HG02852 (cell line): ENCODE measurements at regions not wholly inside any gene's neighbourhood (a gene's known extent, or its start where the extent isn't known, plus 50 kb on each side); places are given as distances from the start of the nearest gene placed in this dataset.

Experiments used
- ATAC-seq: cut with Tn5 transposase; IDR thresholded peaks from one replicate; pipeline ENCODE4 v1.9.1; 2021; ENCODE audit warnings: mild to moderate bottlenecking, moderate library complexity; ENCODE audit not compliant: unreplicated experiment

DNA sequence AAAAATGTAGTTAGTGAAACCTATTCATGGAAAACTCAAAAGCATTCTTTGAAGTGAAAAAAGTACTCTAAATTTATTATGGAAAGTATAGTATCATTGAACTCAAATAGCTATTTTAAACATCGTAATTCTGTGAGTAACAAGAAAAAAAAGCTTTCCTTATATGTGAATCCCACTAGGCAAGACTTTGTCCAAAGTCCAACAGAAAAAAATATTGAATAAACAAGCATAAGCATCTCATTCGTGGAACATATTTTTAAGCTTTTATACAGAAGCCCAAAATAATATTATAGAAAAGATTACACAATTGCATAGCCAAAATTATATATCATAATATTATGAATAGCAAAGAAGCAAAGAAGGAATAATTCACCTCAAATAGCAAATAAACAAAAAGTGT, 79.4 kb upstream of the IFNE start:
- ATAC-seq: no peak

DNA sequence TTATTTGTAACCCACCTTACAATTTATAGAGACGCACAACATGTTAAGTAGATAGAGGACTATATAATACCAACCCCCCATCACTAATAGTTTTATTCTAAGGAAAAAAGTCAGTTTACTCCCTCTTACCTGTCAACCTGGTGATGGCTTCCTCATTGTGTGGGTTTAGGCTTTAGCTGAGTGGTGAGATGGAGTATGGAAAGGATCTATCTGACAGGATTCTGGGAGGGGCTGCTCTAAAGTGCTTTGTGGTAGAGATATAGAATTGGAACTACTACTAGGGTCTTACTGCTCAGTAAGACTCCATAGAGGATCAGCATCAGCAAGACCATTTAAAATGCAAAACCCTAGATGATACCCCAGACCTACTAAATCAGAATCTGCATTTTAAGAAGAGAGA, 82.1 kb upstream of the IFNE start:
- no peak for ATAC-seq

DNA sequence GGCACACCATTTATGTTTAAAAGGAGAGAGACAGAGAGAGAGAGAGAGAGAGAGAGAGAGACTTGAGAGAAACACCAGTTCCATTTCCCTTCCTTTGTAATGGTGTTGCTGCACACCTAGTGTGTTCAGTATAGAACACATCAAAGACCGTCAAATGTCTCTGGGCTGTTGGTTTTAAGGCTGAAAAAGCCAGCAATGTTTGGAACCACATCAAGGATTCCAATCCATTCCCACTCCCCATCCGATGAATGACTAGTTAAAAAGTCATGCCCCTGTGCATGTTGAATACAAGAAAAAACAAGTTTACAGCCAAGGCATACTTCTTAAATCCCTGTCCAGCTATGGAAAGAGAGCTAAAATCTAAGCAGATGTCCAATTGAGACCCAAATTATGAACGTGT, 83.0 kb upstream of the IFNE start:
- no peak for ATAC-seq

DNA sequence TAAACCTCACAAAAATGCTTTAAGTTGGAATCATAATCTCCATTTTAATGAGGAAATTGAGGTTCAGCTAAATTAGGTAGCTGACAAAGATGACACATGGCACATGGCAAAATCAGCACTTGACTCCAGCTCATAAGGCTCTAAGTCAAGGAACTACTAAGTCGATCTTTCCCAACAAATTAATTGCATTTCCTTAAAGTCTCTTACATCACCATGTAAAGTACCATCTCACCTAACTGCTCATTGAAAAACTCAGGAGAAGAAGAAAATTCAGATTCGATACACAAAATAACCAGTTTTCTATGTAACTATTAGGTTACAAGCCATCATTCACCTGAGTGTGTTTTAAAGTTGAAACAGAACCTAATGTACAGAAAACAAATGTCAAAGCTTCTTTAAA, 85.8 kb upstream of the IFNE start:
- ATAC-seq: no peak

DNA sequence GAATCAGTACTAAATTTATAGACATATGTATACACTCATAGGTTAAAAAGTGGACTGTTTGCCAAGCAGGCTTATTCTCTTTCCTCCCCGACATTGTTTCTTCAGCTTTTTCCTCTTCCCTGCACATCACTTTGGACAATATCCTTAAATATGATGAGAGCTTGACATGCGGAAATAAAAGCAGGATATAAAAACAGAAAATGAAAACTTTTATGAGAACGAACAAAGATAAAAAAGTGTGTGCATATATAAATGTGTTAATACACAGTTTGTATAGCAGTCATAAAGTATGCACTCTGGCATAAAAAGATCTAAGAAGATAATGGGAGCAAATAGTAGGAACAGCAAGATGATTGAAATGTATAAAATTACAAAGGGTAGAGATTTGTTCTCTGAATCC, 86.4 kb upstream of the IFNE start:
- ATAC-seq: no peak

DNA sequence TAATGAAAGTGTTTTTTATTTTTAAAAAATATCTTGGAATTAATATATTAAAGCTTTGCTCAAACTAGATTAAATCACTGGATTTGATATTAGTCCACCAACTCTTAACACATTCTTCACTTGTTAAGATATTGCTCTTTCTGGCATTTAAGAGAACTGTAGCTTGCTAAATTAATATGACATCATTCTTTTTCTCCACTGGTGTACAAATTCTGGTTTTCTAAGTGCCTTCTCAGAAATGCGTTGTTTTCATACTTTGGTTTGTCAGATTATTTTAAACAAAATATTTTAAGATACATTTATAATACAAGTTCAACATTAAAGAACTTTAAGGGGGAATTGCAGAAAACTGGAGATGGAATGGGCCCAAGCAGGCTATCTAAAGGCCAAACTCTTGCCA, 87.6 kb upstream of the IFNE start:
- no peak for ATAC-seq

DNA sequence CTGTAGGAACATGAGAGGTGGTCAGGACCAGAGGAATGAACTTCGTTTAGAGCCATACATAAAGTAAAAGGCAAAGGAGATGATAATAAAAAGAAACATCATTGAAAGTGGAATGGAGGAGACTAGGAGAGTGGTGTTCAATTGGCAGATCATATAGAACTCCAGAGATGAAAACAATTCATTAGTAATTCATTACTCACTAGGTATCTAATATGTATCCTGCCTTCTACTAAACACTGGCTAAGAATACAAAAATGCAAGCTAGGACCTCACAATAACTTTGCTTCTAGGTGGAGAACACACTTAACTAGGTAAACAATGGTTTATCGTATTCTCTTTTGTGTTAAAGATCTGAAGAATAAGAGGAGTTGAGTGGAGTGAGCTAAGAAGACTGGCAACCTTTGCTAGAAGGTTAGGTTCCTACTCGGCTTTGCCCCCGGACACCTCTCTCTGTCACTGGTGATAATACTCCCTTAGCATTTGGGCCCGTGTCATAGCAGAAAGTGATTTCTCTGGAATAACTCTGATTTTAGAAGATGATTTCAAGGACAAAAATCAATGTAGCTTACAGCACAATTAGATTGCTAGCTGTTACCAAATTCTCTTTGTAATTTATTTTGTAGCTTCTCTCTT, 88.6 kb upstream of the IFNE start:
- no peak for ATAC-seq

DNA sequence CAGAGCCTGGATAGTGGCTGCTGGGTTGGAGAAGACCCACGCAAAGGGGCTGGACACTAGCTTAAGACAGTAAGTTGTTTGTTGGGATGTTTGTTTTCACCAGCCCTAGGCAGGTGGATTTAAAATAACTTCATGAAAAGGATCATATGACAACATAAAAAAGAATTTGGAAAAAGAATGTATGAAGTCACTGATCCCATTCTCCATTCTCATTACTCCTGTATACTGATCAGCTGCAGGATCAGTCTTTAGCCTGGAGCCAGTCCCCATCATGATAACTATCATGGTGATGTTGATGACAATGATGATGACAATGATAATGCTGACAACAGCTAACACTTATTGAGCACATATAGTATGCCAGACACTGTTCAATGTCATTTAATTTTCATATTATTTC, 92.1 kb upstream of the IFNE start:
- ATAC-seq: no peak

DNA sequence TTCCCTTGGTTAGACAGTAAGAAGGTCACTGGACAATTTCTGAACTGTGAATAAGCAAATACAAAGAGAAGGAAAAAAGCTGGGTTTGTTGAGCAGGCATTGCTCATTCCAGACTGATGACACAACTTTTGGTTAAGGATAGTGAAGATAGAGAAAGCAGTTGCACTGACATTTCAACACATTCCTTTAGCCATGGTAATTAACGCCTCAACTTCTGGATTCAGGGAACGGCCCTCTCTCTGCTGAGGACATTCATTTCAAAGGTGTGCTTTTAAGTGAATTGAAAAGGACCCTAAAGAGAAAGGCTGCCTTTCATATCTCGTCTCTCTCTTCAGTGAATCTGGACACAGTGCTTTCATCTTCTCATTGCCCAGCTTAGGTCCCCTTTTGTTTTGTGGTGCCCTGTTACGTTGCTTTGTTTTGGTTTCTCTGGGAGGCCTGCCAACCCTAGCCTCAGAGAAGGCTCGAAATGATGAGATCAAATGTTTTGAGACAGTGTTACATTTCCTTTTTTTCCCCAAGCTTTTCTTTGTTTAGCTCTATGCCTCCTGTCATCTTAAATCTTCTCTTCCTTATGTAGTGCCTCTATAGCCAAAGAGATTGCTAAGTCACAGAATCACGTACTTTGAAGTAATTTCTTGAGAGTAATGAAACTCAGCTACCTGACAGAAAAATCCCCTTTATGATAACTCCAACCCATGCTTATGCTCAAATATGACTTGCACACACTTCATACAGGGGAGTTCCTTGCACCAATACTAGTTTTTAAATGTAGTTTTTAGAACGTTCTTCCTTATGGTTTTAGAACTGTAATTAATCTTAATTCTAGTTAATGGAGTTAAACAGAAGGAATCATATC, 94.4 kb upstream of the IFNE start:
- peak; percentile 52 for ATAC-seq

DNA sequence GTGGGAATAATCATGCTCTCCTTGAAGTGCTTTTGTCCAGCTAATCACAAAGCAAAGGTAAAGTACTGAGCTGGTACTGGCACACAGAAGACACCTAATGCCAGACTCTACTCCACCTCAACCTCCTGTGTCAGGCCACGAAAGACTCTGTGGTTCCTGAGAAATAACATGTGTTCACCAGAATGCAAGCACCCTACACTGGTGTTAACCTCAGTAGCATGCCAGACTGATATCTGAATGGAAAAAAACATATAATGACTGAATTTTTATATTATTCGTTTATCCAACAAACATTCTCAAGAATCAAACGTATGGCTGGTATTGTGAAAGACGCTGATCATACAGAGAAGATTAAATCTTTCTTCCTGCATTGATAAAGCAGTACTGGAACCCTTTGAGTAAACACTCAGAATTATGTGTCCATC, 97.1 kb upstream of the IFNE start:
- ATAC-seq: no peak

DNA sequence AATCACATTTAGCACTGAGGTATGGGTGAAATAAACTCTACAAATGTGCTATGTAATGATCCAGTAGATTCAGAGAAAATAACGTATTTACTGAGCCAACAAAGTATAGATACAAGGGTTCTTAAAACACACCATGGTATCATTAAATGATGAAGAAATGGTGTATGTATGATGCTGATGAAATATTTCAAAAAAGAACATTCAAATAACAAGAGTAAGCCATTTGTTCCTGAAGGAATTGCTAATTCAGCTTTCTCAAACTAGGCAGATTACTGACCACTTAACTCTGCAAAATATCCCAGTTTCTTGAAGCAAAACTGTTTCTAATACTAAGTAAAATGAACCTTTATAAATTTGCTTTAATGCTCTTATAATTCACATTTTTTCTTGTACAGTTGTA, 97.6 kb upstream of the IFNE start:
- ATAC-seq: no peak

DNA sequence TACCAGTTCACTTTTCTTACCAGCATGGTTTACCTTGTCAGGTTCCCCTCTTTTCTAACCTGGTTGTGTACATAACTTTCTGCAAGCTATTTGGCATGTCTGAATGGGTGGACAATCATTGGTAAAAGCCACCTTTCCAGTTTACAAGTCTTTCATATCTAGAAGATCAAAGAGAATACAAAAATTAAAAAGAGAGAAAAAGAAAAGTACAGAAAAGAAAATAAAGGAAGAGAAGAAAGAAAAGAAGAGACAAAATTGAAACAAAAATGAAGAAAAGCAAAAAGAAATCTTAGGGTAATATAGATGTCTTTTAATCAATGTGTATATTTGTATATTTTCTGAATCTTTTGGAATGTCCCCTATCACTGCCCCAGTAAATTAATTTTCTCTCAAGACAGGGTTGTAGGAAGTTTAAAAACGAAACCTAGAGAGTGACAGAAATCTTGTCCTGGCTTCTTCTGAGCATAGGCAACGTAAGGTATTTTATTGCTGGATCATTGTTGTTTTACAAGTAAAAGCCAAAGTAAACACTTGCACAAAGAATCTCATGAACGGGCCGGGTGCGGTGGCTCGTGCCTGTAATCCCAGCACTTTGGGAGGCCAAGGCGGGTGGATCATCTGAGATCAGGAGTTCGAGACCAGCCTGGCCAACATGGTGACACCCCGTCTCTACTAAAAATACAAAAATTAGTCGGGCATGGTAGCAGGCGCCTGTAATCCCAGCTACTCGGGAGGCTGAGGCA, 98.7 kb upstream of the IFNE start:
- ATAC-seq: no peak

DNA sequence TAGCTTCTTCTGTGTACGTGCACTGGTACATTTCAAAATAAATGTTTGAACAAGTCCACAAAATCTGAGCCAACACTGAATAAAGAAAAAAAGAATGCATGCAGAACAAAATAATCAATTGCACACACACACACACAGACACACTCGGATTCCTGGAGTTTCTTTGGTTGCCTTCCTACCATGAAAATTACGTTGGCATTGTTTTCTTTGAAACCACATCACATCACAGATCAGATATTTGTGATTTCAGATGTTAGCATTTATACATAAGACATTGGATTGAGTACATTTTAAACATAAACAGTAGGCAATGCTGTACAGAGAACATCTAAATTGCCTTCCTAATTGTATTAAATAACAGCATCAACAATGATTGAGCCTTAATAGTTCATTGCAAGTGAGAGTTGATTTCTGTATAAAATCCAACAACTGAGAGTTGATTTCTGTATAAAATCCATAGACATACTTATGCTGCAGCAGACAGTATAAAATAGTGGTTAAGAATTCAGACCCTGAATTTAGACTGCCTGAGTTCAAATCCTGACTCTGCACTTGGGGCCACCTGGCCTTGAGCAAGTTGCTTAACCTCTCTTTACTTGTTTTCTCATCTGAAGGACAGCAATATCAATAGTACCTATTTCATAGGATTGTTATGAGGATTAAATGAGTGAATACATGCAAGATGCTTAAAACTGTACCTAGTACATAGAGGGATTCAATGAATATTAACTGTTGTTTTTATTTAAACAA, 101.7 kb upstream of the IFNE start:
- no peak for ATAC-seq

DNA sequence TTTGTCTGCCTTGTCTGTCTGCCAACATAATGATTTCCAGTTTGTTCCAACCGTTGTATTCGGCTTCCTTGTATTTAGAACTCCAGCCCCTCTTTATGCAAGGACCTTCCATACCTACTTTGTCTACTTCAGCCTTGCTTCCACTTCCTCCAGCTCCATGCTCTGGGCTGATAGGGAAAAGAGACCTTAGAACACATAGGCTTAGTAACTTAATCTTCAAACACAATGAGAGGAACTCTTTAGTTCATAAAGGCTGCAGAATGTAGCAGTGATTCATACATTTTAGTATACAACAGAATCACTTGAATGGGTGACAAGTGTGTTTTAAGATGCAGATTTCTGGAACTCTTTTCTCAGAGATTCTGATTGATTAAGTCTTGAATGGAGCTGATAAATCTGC, 102.8 kb upstream of the IFNE start:
- no peak for ATAC-seq

DNA sequence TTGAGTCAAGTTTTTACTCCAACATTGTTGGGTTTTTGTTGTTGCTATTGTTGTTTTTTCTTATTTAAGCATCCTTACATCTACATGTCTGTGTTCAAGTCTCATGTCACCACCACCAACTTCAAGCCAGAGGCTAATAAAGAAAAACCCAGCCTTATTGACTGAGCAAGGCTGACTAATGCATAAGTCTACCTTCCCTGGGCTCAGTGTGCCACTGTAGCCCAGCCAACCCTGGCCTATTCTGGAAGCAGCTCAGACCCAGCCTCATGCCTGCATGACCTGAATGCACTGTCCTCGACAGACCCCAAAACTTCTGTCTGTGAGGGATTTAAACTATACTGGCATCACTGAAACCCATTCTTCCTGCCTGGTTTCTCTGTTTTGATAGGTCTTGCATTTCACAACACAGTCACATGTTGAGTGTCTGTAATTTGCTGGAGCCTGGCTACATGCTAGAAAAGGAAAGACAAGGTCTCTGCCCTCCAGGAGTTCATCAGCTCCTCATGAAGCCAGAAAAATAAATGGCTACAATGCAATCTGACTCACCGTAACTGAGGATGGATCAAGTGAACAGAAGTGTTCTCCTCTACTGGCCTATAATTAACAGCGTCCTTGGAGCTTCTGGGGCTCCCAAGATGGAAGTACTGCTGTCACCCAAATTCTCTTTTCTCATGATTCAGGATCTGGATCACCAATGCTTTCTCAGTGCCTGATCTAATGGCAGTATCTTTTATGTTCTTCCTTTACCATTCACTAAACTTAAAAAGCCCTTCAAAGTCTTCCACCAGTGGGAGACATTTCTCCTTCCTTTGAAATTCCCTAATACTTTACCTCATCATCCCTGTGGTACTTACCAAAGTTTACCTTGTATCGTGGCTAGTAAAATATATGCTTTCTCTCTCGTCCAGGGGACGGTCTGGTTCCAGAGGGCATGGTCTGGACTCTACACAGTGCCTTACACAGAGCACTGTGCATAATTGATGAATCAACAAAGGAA, 103.9 kb upstream of the IFNE start:
- ATAC-seq: no peak

DNA sequence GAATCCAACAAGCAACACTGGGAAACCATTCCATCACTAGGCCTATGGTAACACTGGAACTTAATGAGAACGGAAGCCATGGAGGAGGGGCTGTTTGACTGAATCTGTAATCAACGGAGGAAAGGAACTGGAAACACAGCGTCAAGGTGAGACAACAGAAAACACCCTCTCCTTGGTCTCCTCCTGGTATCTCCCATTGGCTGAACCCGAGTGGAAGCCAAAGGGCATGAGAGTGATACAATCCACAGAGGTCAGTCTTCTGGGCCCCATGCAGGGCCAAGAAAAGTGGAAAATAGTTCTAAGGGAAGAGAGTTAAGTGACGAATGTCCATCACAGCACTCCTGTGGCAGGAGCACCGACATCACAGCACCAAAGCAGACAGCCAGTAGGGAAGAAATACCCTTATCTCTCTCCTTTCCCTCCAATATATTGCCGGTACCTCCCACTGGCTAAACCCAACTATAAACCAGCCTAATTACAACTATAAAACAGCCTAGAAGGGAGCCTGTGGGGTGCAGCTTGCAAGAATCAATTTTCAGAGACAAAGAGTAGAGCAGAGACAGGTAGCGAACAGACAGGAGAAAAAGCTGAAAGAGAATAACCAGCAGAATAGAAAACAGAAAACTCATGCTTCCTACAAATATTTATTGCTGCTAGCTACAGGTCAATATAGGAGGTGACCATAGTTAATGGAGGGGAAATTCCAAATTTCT, 107.4 kb upstream of the IFNE start:
- no peak for ATAC-seq

DNA sequence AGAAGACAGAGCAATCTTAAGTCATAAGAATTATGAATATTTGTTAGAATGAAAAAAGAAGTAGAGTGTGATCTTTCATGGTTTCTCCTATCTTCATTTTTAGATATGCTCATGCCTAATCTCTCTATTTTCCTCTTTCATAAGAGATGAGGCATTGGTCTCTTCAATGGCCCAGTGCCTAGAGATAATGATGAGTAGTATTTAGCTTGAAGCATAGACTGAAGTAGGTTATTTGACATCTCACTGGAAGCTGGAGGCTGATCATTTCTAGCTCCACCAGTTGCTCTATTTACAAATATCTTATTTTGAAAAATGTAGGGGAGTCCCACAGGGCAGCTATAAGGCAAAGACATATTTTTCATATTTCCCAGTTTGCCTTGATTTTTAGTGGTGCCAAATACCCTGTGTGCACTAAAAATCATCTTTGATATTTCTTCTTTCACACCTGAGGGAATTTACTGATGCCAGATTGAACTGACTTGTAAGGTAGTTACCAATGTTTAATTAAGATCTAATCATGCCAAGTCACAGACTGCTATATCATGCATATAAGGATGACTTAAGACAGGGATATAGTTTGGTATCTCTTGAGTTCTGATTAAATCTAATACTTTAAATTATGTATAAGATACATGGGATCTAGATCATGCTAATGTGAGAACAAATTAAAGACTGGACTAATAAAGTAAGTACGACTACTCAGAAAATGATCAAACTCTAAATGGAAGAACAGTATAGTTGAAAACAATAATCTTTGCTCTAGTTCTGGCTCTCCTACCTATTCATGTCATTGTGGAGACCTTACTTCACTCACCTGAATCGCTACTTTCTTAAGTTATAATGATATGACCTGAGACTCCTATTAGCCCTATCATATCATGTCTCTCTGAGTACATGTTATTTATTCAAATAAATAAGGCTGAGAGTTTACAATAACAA, 108.2 kb upstream of the IFNE start:
- ATAC-seq: no peak
